ENCODE measurements at regions not wholly inside any gene's neighbourhood (a gene's known extent, or its start where the extent isn't known, plus 50 kb on each side); places are given as distances from the start of the nearest gene placed in this dataset.

DNA sequence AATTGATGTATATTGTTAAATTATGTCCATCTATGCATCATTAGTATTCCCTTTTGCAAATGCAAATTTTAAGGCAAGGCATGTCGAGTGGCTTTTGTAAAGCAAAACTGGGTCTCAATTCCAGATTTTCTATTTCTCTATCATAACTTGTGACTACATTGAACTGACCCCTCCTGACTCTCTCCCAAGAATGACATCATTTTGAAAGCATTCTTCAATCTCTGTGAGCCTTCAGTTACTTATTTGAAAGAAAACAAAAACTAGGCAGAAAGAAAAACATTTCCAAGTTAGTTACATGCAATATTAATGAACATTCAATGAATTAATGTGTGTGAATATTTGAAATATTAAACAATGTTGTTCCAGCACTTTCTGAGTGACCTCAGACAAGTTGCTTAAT lies 314.3 kb upstream of the CLNK start:
- no peak overlapping the region for H3K4me3 ChIP-seq (ENCODE audit: low read length in 2 of 2)
- no peaks in the 10 kb centered on the region for H3K36me3 ChIP-seq (ENCODE audit: control insufficient read depth in 2 of 2, insufficient read depth in 2 of 2, low read length in 1 of 2)
- peaks cover 0 to 8% of the 10 kb centered on the region in 2 donors for H3K9me3 ChIP-seq (ENCODE audit: control insufficient read depth in 2 of 2, insufficient read depth in 1 of 2, low read length in 1 of 2)
- H3K27me3 ChIP-seq (ENCODE audit: control insufficient read depth in 2 of 2, insufficient read depth in 1 of 2, low read length in 1 of 2), result no peaks in the 10 kb centered on the region
- DNase-seq (ENCODE audit: low read depth in 6 of 9, low spot score in 9 of 9), result no peak
- 97% methylated on average over 1 of the region's 1 CpG for WGBS
- H3K27ac ChIP-seq (ENCODE audit: low read depth in 1 of 2, low read length in 1 of 2), result no peak overlapping the region
- peaks cover under 1 to 4% of the 10 kb centered on the region in 2 donors for H3K4me1 ChIP-seq (ENCODE audit: control insufficient read depth in 2 of 2, insufficient read depth in 2 of 2, low read length in 2 of 2)

DNA sequence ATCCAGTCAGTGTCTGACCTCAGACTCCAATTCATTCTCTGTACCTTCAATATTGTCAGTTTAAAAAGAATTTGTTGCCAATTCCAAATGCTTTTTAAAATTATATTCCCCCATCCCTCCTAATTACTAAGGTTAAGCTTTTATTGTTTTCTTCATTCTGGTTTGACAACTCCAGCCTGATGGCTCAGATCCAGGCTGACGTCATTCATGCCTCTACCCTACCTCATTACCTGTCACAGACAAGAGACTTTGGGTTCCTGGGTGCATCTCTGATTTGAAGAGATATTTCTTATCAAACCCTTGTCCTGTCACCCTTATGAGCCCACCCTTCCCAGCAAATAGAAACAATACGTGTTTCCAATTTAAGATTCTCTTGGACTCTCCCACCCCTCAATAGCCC lies 300.2 kb upstream of the CLNK start:
- Histone ChIP-seq H3K4me1 (ENCODE audit: control insufficient read depth in 2 of 2, insufficient read depth in 2 of 2, low read length in 2 of 2) (peaks cover 18 to 20% of the 10 kb centered on the region in 2 donors), H3K4me3 (ENCODE audit: low read length in 2 of 2) (no peak overlapping the region), H3K36me3 (ENCODE audit: control insufficient read depth in 2 of 2, insufficient read depth in 2 of 2, low read length in 1 of 2) (no peaks in the 10 kb centered on the region), H3K27ac (ENCODE audit: low read depth in 1 of 2, low read length in 1 of 2) (no peak overlapping the region), H3K9me3 (ENCODE audit: control insufficient read depth in 2 of 2, insufficient read depth in 1 of 2, low read length in 1 of 2) (no peaks in the 10 kb centered on the region), H3K27me3 (ENCODE audit: control insufficient read depth in 2 of 2, insufficient read depth in 1 of 2, low read length in 1 of 2) (no peaks in the 10 kb centered on the region)
- WGBS, result 94% methylated on average over 2 of the region's 2 CpGs
- no peak for DNase-seq (ENCODE audit: low read depth in 6 of 9, low spot score in 9 of 9)

DNA sequence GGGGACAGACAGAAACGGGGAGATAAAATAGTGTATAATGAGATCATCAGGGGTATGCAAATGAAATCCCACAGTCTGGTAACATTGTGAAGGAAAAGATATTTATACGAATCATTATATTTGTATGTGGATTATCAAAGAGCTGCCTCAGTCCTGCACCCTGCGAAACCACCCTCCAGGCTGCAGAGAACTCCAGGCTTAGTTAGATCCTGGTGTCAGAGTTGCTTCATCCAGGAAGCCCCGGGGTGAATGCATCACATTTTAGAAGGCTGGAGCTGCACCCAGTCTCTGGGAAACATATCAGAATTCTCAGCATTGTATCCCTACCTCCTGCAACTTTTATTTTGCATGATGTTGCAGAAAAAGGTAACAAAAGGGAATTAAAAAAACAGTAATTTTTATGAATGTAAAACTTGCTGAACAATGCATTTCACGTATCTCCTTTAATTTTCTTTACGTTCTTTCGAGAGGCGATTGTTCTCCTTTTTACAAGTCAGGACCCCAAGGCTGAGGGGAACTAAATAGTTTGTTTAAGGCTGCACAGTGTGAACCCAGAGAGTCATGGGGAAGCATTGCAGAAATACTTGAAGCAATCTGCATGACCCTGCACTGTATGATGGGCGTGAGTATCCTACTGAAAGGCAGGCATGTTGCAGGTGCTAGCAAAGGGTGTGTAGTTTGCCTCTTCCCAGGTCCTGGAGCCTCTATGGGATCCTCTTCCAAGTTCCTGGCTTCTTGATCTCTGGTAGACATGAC lies 299.5 kb upstream of the CLNK start:
- Histone ChIP-seq H3K27ac (ENCODE audit: low read depth in 1 of 2, low read length in 1 of 2) (no peak overlapping the region), H3K4me3 (ENCODE audit: low read length in 2 of 2) (no peak overlapping the region), H3K27me3 (ENCODE audit: control insufficient read depth in 2 of 2, insufficient read depth in 1 of 2, low read length in 1 of 2) (no peaks in the 10 kb centered on the region), H3K4me1 (ENCODE audit: control insufficient read depth in 2 of 2, insufficient read depth in 2 of 2, low read length in 2 of 2) (peaks cover 18 to 20% of the 10 kb centered on the region in 2 donors), H3K36me3 (ENCODE audit: control insufficient read depth in 2 of 2, insufficient read depth in 2 of 2, low read length in 1 of 2) (no peaks in the 10 kb centered on the region), H3K9me3 (ENCODE audit: control insufficient read depth in 2 of 2, insufficient read depth in 1 of 2, low read length in 1 of 2) (no peaks in the 10 kb centered on the region)
- WGBS, result 86% methylated on average over 9 of the region's 9 CpGs
- DNase-seq (ENCODE audit: low read depth in 6 of 9, low spot score in 9 of 9), result no peak

DNA sequence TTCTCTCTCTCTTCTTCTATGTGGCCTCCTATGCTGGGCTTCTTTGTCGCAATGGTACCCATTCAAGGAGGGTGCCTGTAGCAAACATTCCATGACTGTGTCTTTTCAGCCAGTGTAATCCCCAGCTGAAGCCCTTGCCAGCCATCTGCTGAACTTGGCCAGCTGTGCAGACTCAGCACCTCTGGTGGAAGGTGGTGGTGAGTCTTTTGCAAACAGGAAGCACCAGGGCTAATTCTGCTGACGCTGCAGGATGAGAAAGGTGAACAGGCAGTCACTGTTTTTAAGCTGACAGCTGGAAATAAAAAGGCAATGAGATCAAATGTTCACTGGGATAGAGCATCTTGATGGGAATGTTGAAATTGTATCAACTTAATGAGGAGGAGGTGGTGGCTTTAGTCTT lies 298.7 kb upstream of the CLNK start:
- DNase-seq (ENCODE audit: low read depth in 6 of 9, low spot score in 9 of 9), result peak; percentile 38 to 87 (median 64)
- Histone ChIP-seq H3K4me3 (ENCODE audit: low read length in 2 of 2) (no peak overlapping the region), H3K36me3 (ENCODE audit: control insufficient read depth in 2 of 2, insufficient read depth in 2 of 2, low read length in 1 of 2) (no peaks in the 10 kb centered on the region), H3K4me1 (ENCODE audit: control insufficient read depth in 2 of 2, insufficient read depth in 2 of 2, low read length in 2 of 2) (peaks cover 18 to 20% of the 10 kb centered on the region in 2 donors), H3K27me3 (ENCODE audit: control insufficient read depth in 2 of 2, insufficient read depth in 1 of 2, low read length in 1 of 2) (no peaks in the 10 kb centered on the region), H3K27ac (ENCODE audit: low read depth in 1 of 2, low read length in 1 of 2) (peak overlapping the region in 1 of 2 donors; percentile 6), H3K9me3 (ENCODE audit: control insufficient read depth in 2 of 2, insufficient read depth in 1 of 2, low read length in 1 of 2) (no peaks in the 10 kb centered on the region)
- WGBS, result 24% methylated on average over 2 of the region's 2 CpGs

DNA sequence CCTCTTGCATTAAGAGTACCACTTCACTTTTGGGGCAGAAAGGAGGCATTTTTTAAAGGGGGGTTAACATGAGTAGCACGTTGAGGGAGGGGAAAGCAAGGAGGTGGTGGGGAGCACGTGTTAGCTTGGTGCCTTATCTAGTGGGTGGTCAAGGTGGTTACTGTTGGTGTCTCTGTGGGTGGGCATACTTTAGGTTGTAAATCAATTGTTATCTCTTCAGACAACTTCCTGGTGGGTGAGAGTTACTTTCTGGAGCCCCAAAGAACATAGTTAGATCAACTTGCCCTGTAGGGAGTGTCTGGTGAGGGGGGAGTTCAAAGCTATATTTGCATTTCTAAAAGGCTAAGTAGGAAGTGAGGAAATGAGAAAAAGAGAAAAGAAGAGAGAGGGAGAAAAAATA lies 297.7 kb upstream of the CLNK start:
- Histone ChIP-seq H3K27ac (ENCODE audit: low read depth in 1 of 2, low read length in 1 of 2) (no peak overlapping the region), H3K9me3 (ENCODE audit: control insufficient read depth in 2 of 2, insufficient read depth in 1 of 2, low read length in 1 of 2) (no peaks in the 10 kb centered on the region), H3K27me3 (ENCODE audit: control insufficient read depth in 2 of 2, insufficient read depth in 1 of 2, low read length in 1 of 2) (no peaks in the 10 kb centered on the region), H3K4me3 (ENCODE audit: low read length in 2 of 2) (no peak overlapping the region), H3K4me1 (ENCODE audit: control insufficient read depth in 2 of 2, insufficient read depth in 2 of 2, low read length in 2 of 2) (peaks cover 18 to 20% of the 10 kb centered on the region in 2 donors), H3K36me3 (ENCODE audit: control insufficient read depth in 2 of 2, insufficient read depth in 2 of 2, low read length in 1 of 2) (no peaks in the 10 kb centered on the region)
- 18% methylated on average over 2 of the region's 2 CpGs for WGBS
- peak in 2 of 9 donors; percentile 9 to 43 for DNase-seq (ENCODE audit: low read depth in 6 of 9, low spot score in 9 of 9)

DNA sequence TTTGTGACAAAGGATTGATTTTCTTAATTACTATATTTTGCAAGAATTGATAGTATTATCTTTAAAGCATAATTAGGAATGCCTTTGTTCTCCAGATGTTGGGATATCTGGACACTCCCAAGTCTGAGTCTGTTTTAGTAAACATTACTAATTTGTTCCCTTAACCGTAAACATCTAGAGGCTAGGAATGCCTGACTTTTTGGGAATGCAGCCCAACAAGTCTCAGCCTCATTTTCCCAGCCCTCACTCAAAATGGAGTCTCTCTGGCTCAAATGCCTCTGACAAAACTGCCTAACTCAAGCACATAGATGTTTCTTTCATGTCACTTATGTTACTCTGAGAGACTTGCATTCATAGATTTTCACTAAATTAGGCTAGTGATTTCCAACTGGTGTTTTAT lies 297.0 kb upstream of the CLNK start:
- 96% methylated on average over 1 of the region's 1 CpG for WGBS

DNA sequence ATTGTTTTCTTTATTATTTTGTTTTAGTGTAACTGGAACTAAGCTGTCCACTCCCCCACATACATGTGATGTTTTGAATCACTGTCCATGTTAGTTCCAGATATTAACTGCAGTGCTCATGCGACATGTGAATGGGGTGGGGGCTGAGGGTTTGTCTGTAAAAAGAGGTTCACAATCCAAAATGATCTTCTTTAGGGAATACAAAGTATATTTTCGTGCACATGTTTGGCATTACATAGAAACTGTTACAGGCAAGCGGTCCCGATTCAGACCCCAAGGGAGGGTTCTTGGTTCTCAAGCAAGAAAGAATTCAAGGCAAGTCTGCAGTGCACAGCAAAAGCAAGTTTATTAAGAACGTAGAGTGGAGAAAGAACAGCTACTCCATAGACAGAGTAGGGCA lies 296.5 kb upstream of the CLNK start:
- H3K4me1 ChIP-seq (ENCODE audit: control insufficient read depth in 2 of 2, insufficient read depth in 2 of 2, low read length in 2 of 2), result peaks cover 18 to 20% of the 10 kb centered on the region in 2 donors
- no peaks in the 10 kb centered on the region for H3K36me3 ChIP-seq (ENCODE audit: control insufficient read depth in 2 of 2, insufficient read depth in 2 of 2, low read length in 1 of 2)
- no peak for DNase-seq (ENCODE audit: low read depth in 6 of 9, low spot score in 9 of 9)
- no peak overlapping the region for H3K4me3 ChIP-seq (ENCODE audit: low read length in 2 of 2)
- 98% methylated on average over 5 of the region's 5 CpGs for WGBS
- H3K9me3 ChIP-seq (ENCODE audit: control insufficient read depth in 2 of 2, insufficient read depth in 1 of 2, low read length in 1 of 2), result no peaks in the 10 kb centered on the region
- no peak overlapping the region for H3K27ac ChIP-seq (ENCODE audit: low read depth in 1 of 2, low read length in 1 of 2)
- H3K27me3 ChIP-seq (ENCODE audit: control insufficient read depth in 2 of 2, insufficient read depth in 1 of 2, low read length in 1 of 2), result no peaks in the 10 kb centered on the region

More for the DNA sequence above, 297.0 kb upstream of the CLNK start:
- Histone ChIP-seq H3K9me3 (ENCODE audit: control insufficient read depth in 2 of 2, insufficient read depth in 1 of 2, low read length in 1 of 2) (no peaks in the 10 kb centered on the region), H3K27me3 (ENCODE audit: control insufficient read depth in 2 of 2, insufficient read depth in 1 of 2, low read length in 1 of 2) (no peaks in the 10 kb centered on the region), H3K36me3 (ENCODE audit: control insufficient read depth in 2 of 2, insufficient read depth in 2 of 2, low read length in 1 of 2) (no peaks in the 10 kb centered on the region), H3K4me1 (ENCODE audit: control insufficient read depth in 2 of 2, insufficient read depth in 2 of 2, low read length in 2 of 2) (peaks cover 18 to 20% of the 10 kb centered on the region in 2 donors), H3K4me3 (ENCODE audit: low read length in 2 of 2) (no peak overlapping the region), H3K27ac (ENCODE audit: low read depth in 1 of 2, low read length in 1 of 2) (no peak overlapping the region)
- DNase-seq (ENCODE audit: low read depth in 6 of 9, low spot score in 9 of 9), result no peak

DNA sequence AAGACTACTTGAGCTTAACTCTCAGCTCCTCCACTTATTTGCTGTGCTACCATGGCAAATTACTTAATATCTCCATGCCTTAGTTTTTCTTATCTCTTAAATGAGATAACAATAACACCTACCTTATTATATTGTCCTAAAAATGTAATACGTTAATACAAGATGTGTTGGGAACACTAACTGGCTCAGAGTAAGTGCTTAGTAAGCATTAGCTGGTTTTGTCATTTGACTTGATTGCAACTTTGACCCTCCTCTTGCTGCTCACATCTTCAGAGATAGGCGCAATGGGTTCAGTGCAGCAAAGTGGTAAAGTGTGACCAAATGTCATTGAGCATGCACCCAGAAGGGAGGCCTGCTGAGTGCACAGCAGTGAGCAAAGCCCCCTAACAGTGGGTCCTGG lies 294.5 kb upstream of the CLNK start:
- H3K27me3 ChIP-seq (ENCODE audit: control insufficient read depth in 2 of 2, insufficient read depth in 1 of 2, low read length in 1 of 2), result no peaks in the 10 kb centered on the region
- no peak for DNase-seq (ENCODE audit: low read depth in 6 of 9, low spot score in 9 of 9)
- H3K9me3 ChIP-seq (ENCODE audit: control insufficient read depth in 2 of 2, insufficient read depth in 1 of 2, low read length in 1 of 2), result no peaks in the 10 kb centered on the region
- no peak overlapping the region for H3K27ac ChIP-seq (ENCODE audit: low read depth in 1 of 2, low read length in 1 of 2)
- no peak overlapping the region for H3K4me3 ChIP-seq (ENCODE audit: low read length in 2 of 2)
- H3K36me3 ChIP-seq (ENCODE audit: control insufficient read depth in 2 of 2, insufficient read depth in 2 of 2, low read length in 1 of 2), result no peaks in the 10 kb centered on the region
- peaks cover 16 to 20% of the 10 kb centered on the region in 2 donors for H3K4me1 ChIP-seq (ENCODE audit: control insufficient read depth in 2 of 2, insufficient read depth in 2 of 2, low read length in 2 of 2)
- WGBS, result over 99% methylated on average over 2 of the region's 2 CpGs

DNA sequence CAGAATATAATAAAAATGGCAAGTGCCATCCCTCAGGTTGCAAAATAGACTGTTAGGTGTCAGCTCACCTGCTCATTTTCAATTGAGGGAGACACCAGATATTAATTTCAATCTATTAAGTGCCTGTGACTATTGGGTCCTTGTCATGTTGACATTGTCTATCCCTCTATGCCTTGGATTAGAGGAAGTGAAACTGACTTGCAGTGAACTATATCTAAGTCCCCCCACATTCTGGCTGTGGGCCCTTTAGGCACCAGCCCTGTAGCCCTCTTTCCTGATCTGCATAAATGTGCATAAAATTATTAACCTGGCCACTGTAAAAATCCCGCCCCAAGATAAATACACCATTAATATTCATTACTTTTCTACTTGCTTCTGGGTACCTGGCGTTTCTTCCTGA lies 293.0 kb upstream of the CLNK start:
- DNase-seq (ENCODE audit: low read depth in 6 of 9, low spot score in 9 of 9), result no peak
- Histone ChIP-seq H3K9me3 (ENCODE audit: control insufficient read depth in 2 of 2, insufficient read depth in 1 of 2, low read length in 1 of 2) (no peaks in the 10 kb centered on the region), H3K36me3 (ENCODE audit: control insufficient read depth in 2 of 2, insufficient read depth in 2 of 2, low read length in 1 of 2) (no peaks in the 10 kb centered on the region), H3K27me3 (ENCODE audit: control insufficient read depth in 2 of 2, insufficient read depth in 1 of 2, low read length in 1 of 2) (no peaks in the 10 kb centered on the region), H3K4me3 (ENCODE audit: low read length in 2 of 2) (no peak overlapping the region), H3K4me1 (ENCODE audit: control insufficient read depth in 2 of 2, insufficient read depth in 2 of 2, low read length in 2 of 2) (peaks cover 5 to 6% of the 10 kb centered on the region in 2 donors), H3K27ac (ENCODE audit: low read depth in 1 of 2, low read length in 1 of 2) (no peak overlapping the region)
- 96% methylated on average over 2 of the region's 2 CpGs for WGBS

Measured in thymus (tissue), 11 donors.